Stimulated activated CD4-positive, alpha-beta T cell treated with anti-CD3 and anti-CD28 coated beads, TNF-alpha, amount 100 ng/mL, for 4 hours (primary cell): ENCODE measurements at regions not wholly inside any gene's neighbourhood (a gene's known extent, or its start where the extent isn't known, plus 50 kb on each side); places are given as distances from the start of the nearest gene placed in this dataset.
"Not testable (repeated sequence)": the region's sequence is repeated elsewhere in the genome, so short reads cannot be mapped to it uniquely, and the experiment has no call there.

Experiments used
- DNase-seq, 3 experiments: peaks; one replicate each; pipeline ENCODE4 v3.0.0-alpha.2; 2020; ENCODE audit warnings: low read depth in 3 of 3

GRCh38 chr6:100322886-100323285 is 141.8 kb downstream of the SIM1 start:
- DNase-seq, result no peak

- no peak for DNase-seq
Observed at GRCh38 chr6:100320686-100321085, 144.0 kb downstream of the SIM1 start.

DNA sequence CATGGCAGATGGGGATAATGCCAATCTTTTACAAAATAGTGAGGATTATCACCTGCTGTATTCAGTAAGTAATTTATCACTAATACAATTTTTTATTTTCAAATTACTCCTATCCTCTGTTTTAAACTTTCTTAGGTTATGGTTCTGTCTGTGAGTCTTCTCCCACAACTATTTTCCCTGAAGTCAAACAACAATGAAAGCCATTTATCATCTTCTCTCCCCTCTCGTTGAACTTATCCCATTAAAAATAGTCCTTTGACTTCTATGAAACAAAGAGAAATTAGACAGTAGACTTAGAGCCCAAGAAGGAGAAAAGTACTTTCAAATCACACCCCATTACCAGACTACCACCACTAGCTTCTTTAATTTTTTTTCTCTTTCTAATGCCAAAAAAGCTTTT is 147.7 kb downstream of the SIM1 start:
- no peak for DNase-seq

- DNase-seq, result no peak
Observed at GRCh38 chr6:100314186-100314585, 150.5 kb downstream of the SIM1 start.

DNA sequence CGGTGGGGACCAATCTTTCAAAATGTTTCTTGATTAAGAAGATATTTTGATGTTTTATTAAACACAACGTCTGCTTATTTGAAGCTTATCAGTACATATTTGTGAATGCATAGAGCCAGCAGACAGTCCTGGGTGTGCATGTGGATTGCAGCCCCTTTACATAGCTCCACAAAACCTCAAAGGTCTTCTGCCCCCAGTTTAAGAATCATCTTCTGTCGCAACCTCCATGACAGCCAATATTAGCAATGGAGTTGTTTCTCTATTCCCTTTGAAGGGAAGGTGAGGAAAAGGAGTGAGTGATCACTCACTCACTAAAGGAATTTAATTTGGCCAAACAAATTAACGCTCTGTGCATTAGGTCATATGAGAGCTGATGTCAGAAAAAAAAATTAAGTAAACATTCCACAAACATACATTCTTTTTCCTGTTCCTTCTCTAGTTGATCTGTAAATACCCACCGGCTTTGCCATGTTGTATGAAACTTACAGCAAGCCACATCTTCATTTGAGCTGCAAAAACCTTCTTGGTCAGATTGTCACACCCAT is 152.9 kb downstream of the SIM1 start:
- no peak for DNase-seq

- DNase-seq, result no peak
Observed at GRCh38 chr6:100309174-100309573, 155.5 kb downstream of the SIM1 start.

DNA sequence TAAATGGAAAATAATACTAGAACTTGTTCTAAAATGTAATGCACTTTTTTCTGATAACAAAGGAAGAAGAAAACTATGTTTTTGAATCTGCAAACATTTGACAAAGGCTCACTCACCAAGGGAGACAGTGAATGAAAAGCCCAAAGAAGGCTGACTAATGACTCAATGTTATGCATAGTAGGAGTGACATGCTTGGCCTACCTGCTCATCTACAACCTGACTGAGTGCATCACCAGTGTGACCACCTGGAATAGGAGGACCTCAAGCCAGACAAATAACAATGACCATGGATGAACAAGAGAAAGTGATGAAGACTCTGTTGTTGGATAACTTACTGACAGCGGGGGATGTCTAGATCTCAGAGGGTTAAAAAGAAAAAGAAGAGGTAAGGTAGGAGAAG is 157.2 kb downstream of the SIM1 start:
- no peak for DNase-seq

- DNase-seq, result no peak
Observed at GRCh38 chr6:100305209-100305869, 159.4 kb downstream of the SIM1 start.

GRCh38 chr6:100304575-100304974 is 160.1 kb downstream of the SIM1 start:
- no peak for DNase-seq

GRCh38 chr6:100301731-100302130 is 163.0 kb downstream of the SIM1 start:
- DNase-seq, result no peak

GRCh38 chr6:100300221-100300736 is 164.4 kb downstream of the SIM1 start:
- no peak for DNase-seq

DNA sequence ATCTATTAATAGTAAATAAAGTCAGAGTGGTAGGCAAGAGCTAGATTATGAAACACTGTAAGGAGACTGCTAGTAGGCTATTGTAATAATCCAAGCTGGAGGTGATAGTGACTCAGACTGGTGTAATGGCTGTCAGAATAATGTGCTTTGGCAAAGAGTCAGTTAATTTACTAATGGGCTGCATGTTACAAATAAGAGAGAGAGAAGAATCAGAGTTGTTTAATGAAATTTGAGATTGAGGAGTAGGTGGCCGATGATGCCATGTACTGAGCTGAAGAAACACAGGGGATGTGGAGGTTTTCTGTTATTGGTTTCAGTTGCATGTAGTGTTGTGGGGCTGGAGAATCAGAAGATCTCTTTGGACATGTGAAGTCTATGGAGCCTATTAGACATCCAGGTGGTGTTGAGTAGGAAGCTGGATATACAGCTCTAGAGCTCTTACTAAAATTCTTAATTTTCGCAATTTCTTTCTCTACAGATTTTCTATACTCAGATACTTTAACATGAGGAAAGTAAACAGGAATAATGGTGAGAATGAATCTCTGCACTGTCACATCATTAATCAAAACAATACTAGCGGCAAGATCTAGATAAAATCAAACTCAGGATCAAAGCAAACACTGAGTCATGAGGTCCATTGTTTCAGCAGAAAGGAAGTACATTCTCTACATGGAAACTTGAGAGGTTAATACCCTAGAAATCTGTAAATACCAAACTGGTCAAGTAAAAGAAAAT is 167.7 kb downstream of the SIM1 start:
- no peak for DNase-seq

DNA sequence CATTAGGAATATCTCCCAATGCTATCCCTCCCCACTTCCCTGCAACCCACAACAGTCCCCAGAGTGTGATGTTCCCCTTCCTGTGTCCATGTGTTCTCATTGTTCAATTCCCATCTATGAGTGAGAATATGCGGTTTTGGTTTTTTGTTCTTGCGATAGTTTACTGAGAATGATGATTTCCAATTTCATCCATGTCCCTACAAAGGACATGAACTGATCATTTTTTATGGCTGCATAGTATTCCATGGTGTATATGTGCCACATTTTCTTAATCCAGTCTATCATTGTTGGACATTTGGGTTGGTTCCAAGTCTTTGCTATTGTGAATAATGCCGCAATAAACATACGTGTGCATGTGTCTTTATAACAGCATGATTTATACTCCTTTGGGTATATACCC is 169.5 kb downstream of the SIM1 start:
- DNase-seq, result not testable (repeated sequence)

GRCh38 chr6:100289285-100289684 is 175.4 kb downstream of the SIM1 start:
- no peak for DNase-seq

- DNase-seq, result no peak
Observed at GRCh38 chr6:100288311-100288710, 176.4 kb downstream of the SIM1 start.

DNA sequence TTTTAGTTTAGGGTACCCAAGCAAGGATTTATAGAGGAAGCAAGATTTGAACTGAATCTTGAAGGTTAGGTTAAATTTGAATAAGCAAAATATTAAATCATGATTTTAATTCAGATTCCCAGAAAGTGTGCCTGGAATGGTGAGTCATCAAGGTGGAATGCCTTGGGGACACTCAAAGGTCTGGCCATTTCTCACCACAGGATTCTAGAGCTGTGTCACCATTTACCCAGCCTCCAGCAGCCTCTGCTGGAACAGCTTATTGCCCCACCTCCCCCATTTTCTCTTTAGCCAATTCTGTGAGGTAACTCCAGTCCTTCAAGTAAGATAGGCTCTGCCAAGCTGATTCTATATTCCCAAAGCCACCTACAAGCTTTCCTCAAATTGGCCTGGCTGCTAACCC is 181.4 kb downstream of the SIM1 start:
- no peak for DNase-seq

DNA sequence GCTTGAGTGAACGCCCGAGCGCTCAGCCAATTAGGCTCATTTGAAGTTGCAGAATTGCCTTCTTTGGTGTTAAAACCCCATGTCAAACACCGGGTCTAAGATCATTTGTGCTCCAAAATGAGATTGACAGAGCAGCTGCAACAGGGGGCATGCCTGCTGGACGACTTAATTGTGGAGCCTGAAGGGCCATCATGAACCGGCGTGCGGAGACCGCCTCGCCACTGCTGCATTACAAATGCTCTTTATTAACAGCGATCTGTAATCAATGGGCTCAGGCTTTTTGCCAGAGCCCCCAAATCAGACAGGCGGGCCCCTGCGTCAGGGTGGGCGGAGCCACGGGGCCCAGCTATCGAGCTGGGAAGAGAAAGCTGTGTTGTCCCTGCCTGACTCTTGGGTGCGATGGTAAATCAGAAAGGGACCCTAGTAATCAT is 183.2 kb downstream of the SIM1 start:
- DNase-seq, result no peak

- no peak for DNase-seq
Observed at GRCh38 chr6:100276311-100277057, 188.2 kb downstream of the SIM1 start.

- DNase-seq, result no peak
Observed at GRCh38 chr6:100274147-100274546, 190.6 kb downstream of the SIM1 start.

DNA sequence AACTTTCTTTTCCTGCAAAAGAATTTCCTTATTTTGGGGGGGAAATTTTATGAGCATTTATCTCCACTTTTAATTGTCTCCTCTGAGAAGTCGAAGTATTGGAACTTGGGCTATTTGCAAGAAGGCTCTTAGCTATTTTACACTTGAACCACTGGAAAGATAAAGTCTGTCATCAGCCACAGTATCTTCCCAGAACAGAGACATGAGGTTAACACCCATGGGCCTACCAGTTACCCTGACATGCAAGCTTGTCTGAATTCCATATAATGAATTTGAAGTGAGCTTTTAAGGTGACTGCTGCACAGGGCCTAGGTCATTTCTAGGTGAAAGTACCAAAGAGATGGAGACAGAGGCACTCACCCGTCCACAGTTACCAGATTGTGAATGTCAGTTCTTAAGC is 193.1 kb downstream of the SIM1 start:
- DNase-seq, result no peak

GRCh38 chr6:100271202-100271601 is 193.5 kb downstream of the SIM1 start:
- no peak for DNase-seq

- DNase-seq, result no peak
Observed at GRCh38 chr6:100269189-100269588, 195.5 kb downstream of the SIM1 start.
